ENCODE measurements at regions not wholly inside any gene's neighbourhood (a gene's known extent, or its start where the extent isn't known, plus 50 kb on each side); places are given as distances from the start of the nearest gene placed in this dataset.

DNA sequence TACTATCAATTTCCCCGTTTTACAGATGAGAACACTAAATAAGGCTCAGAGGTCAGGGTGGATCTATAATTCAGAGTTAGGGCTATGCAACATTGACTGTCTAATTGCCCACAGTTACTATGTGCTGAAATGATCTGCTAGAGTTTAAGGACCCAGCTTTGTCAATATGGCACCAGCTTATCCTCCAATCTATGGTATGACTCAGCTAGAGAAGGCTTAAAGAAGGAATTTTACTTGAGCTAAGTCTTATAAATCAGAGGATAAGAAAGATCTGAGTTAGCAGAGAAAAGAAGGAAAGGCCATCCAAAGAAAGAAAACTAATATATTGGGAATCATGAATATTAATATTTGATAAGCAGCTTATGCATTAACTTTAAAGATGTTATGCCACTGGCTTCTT is 78.1 kb downstream of the ASB9 start:
- no peak for FAIRE-seq

GRCh38 chrX:15188039-15188438 is 81.8 kb downstream of the ASB9 start:
- FAIRE-seq = no peak

- no peak for FAIRE-seq
These were observed 92.6 kb downstream of the ASB9 start for GRCh38 chrX:15177316-15177715.

GRCh38 chrX:15173411-15173810 is 96.5 kb downstream of the ASB9 start:
- FAIRE-seq = no peak

DNA sequence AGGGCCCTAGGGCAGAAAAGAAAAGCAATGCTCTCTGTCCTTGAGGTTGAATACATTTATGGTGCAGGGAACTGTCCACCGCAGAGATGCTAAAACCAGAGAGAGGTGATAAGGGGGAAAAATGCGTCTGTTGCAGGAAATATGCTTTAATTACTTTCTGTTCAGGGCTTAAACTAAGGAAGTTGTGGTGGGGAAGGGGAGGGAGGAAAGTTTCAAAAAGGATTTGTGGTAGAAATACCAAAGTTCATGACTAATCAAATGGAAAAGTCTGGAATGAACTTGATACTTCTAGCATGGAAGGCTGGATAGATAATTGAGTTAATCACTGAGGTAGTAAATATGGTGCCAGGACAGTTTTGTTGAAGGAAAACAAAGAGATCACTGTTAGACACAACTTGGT is 99.0 kb downstream of the ASB9 start:
- FAIRE-seq = no peak

DNA sequence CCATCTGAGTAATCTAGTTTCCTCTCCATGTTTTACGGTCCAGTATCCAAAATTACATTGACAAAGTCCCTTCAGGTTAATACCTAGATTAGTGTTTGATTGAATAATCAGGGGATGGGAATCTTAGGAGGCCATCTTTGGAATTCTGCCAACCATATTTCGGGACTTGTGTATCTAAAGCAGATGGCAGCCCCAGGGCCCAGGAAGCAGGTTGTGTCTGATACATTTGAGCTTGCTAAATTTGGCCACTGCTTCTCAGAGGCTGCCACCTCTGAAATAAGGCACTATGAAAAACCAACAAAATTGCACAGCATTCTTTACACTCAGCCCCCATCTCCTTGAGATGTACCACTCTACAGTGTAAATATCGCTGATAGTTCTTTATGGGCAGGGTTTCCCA is 102.1 kb downstream of the ASB9 start:
- no peak for FAIRE-seq

GRCh38 chrX:15165832-15166231 is 104.1 kb downstream of the ASB9 start:
- no peak for FAIRE-seq

DNA sequence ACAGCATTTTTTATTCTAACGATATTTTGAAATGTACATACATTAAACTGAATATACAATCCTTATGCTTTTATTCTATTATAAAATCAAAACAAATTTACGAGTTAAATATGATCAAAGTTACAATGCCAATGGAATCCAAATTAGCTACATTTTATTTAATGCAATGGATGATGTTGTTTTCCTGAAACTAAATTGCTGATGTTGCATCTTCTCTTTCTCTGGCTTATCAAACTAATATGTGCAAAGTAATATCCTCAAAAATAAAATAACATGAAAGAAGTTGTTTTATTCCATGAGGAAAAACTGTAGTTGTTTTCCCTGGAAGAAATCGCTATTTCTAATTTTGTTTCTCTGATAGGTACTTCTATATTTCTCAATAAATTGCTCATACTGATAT is 106.8 kb downstream of the ASB9 start:
- FAIRE-seq = no peak

DNA sequence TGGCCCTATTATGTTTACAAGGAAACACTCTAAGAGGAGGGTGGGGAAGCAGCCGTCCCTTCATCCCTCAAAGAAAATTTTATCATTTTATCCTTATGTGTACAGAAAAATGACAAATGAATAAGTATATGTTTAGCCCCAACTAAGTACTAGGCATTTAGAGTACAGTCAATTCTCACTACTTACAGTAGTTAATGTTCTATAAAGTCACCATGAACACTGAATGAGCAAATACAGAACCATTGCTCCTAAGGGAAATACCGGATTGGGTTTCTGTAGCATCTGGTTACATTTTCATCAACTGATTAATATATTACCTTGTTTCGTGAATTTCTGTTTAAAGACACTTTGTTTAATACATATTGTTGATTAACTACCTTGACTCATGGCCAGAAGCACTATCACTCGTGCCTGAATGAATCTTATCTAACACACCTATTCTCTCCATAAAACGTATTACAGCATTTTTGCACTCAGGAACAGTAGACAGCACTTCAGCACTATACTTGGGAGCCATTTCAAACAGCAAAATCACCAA is 109.3 kb downstream of the ASB9 start:
- no peak for FAIRE-seq

GRCh38 chrX:15158736-15159406 is 111.0 kb downstream of the ASB9 start:
- no peak for FAIRE-seq

DNA sequence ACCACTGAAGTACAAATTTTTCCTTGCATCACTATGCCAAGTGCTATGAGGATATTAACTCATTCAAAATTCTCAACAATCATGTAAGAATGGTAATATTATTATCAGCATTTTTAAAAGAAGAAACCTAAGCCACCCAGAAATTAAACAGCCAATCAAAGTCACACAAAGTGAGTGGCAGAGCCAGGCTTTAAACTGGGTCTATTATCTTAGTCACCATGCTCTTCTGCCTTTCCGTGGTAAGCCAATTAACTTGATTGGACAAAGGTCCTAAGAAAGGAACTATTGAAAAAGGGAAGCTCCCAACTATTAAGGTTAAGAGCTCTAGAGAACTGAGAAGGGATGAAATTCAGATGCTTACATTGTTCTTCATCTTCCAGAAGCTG is 111.5 kb downstream of the ASB9 start:
- FAIRE-seq = no peak

DNA sequence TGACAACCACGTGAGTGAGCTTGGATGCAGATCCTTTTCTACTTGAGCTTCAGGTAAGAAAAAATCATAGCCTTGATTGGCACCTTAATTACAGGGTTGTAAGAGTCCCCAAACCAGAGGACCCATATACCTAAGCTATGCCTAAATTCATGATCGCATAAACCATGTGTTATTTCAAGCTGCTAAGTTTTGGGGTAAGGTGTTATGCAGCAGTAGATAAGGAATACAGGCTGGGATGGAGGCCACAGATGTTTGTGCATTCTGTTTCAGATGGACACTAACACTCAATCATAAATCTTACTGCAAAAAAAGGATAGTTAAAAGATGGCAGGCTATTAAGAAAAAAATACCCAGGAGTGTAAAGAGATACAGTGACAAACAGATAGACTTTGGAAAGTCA is 112.3 kb downstream of the ASB9 start:
- no peak for FAIRE-seq

DNA sequence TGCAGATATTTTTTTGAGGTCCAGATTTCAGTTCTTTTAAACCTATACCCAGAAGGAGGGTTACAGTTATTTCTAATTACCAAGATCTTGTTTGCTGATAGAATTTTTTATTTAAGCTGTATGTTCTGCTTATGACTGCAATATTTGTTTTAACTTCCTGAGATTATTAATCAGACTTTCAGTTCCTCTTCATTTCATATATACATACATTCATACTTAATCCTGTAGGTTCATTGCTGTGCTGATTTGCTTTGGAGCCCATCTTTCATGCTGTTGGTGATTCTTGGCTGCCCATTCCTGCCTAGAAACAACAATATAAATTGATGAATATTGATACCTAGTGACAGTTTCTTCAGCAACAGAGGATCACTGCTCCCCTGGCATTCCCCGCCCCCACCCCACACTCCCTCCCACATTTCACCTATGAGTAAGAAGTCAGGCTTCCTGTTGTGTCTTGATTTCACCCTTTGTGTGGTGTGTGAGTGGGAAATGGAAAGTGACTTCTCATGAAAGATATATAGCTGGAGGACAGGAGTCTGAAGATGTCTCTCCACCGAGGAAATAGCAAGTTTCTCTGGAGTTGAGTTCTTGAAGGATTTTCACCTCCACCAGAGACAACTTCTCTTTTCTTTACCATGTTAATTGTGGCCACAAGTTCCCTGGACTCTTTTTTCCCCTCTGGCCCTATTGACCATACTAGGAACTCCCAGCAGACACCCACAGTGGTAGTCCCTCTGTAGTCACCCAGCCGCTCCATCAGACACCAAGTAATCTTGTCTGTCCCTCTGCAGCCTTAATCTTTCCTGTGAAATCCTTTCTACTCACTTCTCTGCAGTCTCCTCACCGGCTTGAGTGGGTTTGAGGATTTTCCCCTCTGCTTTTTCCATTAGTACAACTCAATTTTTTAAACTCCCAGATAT is 118.4 kb downstream of the ASB9 start:
- FAIRE-seq = no peak

DNA sequence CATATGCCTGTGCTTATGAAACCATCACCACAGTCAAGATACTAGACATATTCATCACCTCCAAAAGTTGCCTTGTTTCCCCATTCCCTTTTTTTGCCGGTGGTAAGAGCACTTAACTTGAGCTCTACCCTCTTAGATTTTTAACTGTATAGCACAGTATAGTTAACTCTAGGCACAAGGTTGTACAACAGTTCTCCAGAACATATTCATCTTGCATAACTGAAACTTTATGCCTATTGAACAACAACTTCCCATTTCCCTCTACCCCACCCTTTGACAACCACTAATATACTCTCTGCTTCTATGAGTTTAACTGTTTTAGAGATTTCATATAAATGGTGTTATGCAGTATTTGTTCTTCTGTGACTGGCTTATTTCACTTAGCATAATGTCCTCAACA is 119.3 kb downstream of the ASB9 start:
- FAIRE-seq = no peak

- FAIRE-seq = no peak
These were observed 123.4 kb downstream of the ASB9 start for GRCh38 chrX:15146515-15146914.

DNA sequence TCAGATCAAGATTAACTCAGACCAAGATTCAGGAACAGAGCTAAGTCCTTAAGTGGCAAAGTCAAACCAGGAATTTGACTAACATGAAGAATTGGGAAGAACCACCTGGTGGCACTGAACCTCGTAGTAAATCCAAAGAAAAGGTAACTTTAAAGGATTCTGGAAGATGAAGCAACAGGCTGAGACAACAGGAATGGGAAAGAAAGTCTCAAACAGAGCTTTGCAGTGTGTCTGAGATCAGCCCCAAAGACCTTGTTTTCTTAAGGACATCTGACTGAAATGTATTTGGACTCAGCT is 126.1 kb downstream of the ASB9 start:
- FAIRE-seq = no peak

- peak; percentile 86 for FAIRE-seq
These were observed 126.6 kb downstream of the ASB9 start for GRCh38 chrX:15143050-15143824.

DNA sequence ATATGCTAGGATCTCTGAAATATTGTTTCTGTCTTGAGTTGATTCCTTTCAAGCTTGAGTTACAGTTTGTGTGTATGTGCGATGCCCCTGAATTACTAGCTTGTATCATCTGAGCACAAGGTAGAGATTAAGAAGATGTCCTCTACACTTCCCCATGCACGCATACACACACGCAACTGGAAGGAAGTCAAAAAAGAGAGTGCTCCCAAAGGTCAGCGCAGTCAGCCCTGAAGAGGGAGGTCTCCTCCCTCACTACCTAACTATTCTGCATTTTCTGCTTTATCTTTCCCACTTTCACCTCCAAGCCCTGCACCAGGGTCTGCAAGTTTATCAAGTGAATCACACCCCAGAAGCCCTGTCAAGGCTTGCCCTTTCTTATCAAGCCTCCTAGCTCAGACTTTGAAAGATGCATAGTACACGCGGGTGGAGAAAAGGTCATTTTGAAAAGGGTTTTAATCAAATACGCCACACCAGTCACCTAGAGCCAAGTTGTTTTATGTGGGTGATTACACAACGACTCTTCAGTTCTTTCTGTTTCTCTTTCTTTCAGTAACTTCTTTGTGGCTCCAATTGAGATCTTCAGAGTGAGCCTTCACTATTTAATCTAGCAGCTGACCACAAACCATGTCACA is 127.7 kb downstream of the ASB9 start:
- FAIRE-seq = no peak

- FAIRE-seq = no peak
These were observed 133.1 kb downstream of the ASB9 start for GRCh38 chrX:15136795-15137194.

DNA sequence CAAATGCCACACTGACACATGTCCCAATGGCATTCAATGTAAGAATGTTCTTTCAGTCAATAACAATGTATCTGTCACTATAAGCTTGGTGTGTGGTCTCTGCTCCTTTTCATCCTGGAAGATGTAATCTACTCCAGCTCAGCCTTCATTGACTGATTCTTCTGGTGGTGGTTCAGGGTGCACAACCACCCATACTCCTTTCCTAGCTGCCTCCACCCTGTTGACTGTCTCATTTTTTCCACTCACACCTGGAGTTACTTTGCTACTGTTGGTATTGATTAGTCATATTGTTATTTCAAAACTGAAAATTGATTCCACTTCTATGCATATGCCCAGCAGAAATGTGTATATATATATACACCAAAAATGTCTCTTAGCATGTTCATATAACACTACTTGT is 140.5 kb downstream of the ASB9 start:
- FAIRE-seq = no peak

GRCh38 chrX:15128861-15129260 is 141.0 kb downstream of the ASB9 start:
- FAIRE-seq = no peak

DNA sequence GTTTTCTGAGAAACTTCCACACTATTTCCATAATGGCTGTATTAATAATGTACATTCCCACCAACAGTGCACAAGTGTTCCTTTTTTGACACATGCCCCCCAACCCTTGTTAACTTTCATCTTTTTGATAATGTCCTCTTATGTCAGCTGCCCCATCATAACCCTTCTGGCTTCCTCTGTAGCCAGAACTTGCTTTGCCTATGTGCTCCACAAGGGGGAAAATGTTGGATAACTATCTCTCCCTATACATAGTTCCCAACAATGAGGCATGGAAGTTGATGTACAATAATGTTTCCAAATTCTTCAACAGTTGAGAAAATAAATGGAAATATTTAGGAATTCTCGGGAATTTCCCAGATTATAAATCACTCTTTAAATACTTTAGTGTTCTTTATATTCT is 142.9 kb downstream of the ASB9 start:
- FAIRE-seq = no peak

GRCh38 chrX:15116900-15117299 is 153.0 kb downstream of the ASB9 start:
- FAIRE-seq = no peak

All from endometrium (tissue), 2 donors.